CD4-positive, alpha-beta T cell treated with Interleukin-21 for 1 hour (primary cell): ENCODE measurements at regions not wholly inside any gene's neighbourhood (a gene's known extent, or its start where the extent isn't known, plus 50 kb on each side); places are given as distances from the start of the nearest gene placed in this dataset.

ENCODE experiments used
- DNase-seq: peaks from one replicate; pipeline ENCODE4 v3.0.0-alpha.2; 2020

GRCh38 chr9:81532251-81532650 lies 157.1 kb downstream of the TLE1 start:
- DNase-seq: no peak

GRCh38 chr9:81531511-81531910 lies 157.8 kb downstream of the TLE1 start:
- no peak for DNase-seq

GRCh38 chr9:81530846-81531245 lies 158.5 kb downstream of the TLE1 start:
- DNase-seq: no peak

- no peak for DNase-seq
These were observed 159.0 kb downstream of the TLE1 start for GRCh38 chr9:81530310-81530810.

GRCh38 chr9:81529556-81530193 lies 159.7 kb downstream of the TLE1 start:
- DNase-seq: no peak

- no peak for DNase-seq
These were observed 162.8 kb downstream of the TLE1 start for GRCh38 chr9:81526587-81526986.

GRCh38 chr9:81522716-81523551 lies 166.4 kb downstream of the TLE1 start:
- peak; percentile 11 for DNase-seq

GRCh38 chr9:81521892-81522291 lies 167.5 kb downstream of the TLE1 start:
- DNase-seq: no peak

GRCh38 chr9:81519816-81520495 lies 169.4 kb downstream of the TLE1 start:
- no peak for DNase-seq

GRCh38 chr9:81517954-81518353 lies 171.4 kb downstream of the TLE1 start:
- no peak for DNase-seq

- no peak for DNase-seq
These were observed 176.3 kb downstream of the TLE1 start for GRCh38 chr9:81513059-81513458.

- DNase-seq: no peak
These were observed 176.7 kb downstream of the TLE1 start for GRCh38 chr9:81512641-81513040.

- DNase-seq: no peak
These were observed 180.9 kb downstream of the TLE1 start for GRCh38 chr9:81508476-81508875.

- DNase-seq: no peak
These were observed 182.1 kb downstream of the TLE1 start for GRCh38 chr9:81506941-81507864.

GRCh38 chr9:81499594-81499993 lies 189.8 kb downstream of the TLE1 start:
- DNase-seq: no peak

GRCh38 chr9:81499021-81499454 lies 190.3 kb downstream of the TLE1 start:
- DNase-seq: no peak

GRCh38 chr9:81498576-81498975 lies 190.8 kb downstream of the TLE1 start:
- no peak for DNase-seq

GRCh38 chr9:81497091-81497490 lies 192.3 kb downstream of the TLE1 start:
- DNase-seq: no peak

GRCh38 chr9:81492710-81493447 lies 196.5 kb downstream of the TLE1 start:
- no peak for DNase-seq

GRCh38 chr9:81490605-81491331 lies 198.6 kb downstream of the TLE1 start:
- no peak for DNase-seq

- DNase-seq: no peak
These were observed 200.3 kb downstream of the TLE1 start for GRCh38 chr9:81489046-81489445.
